ENCODE measurements at regions not wholly inside any gene's neighbourhood (a gene's known extent, or its start where the extent isn't known, plus 50 kb on each side); places are given as distances from the start of the nearest gene placed in this dataset.
A peak's percentile ranks its signal among the peaks of the same experiment; 100 is the strongest.

- TF ChIP-seq CTCF (IDR thresholded peaks at IDR 0.05), result no peak
- DNase-seq (ENCODE audit: low spot score), result no peak
- ATAC-seq (ENCODE audit: low FRiP score), result no peak
Observed at GRCh38 chr1:115222616-115223402, 115.2 kb downstream of the NGF start.

- TF ChIP-seq CTCF (IDR thresholded peaks at IDR 0.05), result no peak
- ATAC-seq (ENCODE audit: low FRiP score) (no peak), DNase-seq (ENCODE audit: low spot score) (no peak)
Observed at GRCh38 chr1:115220340-115221270, 117.4 kb downstream of the NGF start.

GRCh38 chr1:115219927-115220326 is 118.1 kb downstream of the NGF start:
- no peak for DNase-seq (ENCODE audit: low spot score)
- no peak for TF ChIP-seq CTCF (IDR thresholded peaks at IDR 0.05)
- peak; percentile 33 for ATAC-seq (ENCODE audit: low FRiP score)

- ATAC-seq (ENCODE audit: low FRiP score) (no peak), DNase-seq (ENCODE audit: low spot score) (no peak)
- no peak for TF ChIP-seq CTCF (IDR thresholded peaks at IDR 0.05)
Observed at GRCh38 chr1:115218699-115219098, 119.3 kb downstream of the NGF start.

- TF ChIP-seq CTCF (IDR thresholded peaks at IDR 0.05), result no peak
- no peak for DNase-seq (ENCODE audit: low spot score)
- no peak for ATAC-seq (ENCODE audit: low FRiP score)
Observed at GRCh38 chr1:115218034-115218405, 120.0 kb downstream of the NGF start.

GRCh38 chr1:115217150-115218033 is 120.7 kb downstream of the NGF start:
- DNase-seq (ENCODE audit: low spot score) (no peak), ATAC-seq (ENCODE audit: low FRiP score) (peak; percentile 34)
- TF ChIP-seq CTCF (IDR thresholded peaks at IDR 0.05), result no peak

All from omental fat pad (tissue), 3 donors.